GM19438 (cell line): ENCODE measurements at regions not wholly inside any gene's neighbourhood (a gene's known extent, or its start where the extent isn't known, plus 50 kb on each side); places are given as distances from the start of the nearest gene placed in this dataset.

Experiments
- ATAC-seq: cut with Tn5 transposase; IDR thresholded peaks from one replicate; pipeline ENCODE4 v1.9.1; 2021; ENCODE audit warnings: low read depth; ENCODE audit not compliant: unreplicated experiment

DNA sequence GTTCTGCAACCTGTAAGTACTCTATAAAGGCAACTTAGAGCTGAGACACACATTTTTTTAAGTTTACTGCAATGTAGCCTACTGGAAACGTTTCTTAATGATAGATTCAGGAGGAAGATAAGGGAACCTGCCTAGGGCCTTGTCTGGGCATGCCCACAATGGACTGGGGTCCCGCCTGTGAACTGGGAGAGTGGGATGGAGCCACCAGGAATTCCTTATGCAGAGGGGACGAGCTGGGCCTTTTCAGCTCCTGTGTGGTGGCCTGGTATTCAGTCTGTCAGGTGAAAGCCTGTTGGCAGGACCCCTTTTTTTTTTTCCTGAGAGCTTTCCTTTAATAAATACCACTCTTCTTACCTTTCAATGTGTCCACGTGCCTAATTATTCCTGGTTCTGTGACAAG is 384.4 kb upstream of the ZWINT start:
- no peak for ATAC-seq

DNA sequence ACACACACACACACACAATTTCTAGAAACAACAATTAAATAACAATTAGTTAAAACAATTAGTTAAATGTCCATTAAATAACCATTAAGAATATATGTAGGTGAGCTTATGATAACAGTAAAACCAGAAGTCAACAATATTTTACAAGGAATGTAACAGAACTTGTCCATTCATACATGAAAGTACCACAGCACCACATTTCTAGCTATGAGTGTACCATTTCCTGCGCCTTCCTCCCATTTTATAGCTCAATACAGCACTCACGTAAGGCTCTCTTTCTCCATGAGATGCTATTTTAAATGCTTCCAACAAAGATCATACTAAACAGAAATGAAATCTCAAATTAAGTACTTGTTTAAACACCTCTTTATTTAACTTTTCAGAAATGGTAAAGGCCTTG is 367.3 kb upstream of the ZWINT start:
- peak; percentile 58 for ATAC-seq

GRCh38 chr10:56722912-56723311 is 361.9 kb upstream of the ZWINT start:
- ATAC-seq: no peak

- no peak for ATAC-seq
These were observed 354.2 kb upstream of the ZWINT start for GRCh38 chr10:56715262-56715661.

- no peak for ATAC-seq
These were observed 337.4 kb upstream of the ZWINT start for GRCh38 chr10:56698506-56698905.

DNA sequence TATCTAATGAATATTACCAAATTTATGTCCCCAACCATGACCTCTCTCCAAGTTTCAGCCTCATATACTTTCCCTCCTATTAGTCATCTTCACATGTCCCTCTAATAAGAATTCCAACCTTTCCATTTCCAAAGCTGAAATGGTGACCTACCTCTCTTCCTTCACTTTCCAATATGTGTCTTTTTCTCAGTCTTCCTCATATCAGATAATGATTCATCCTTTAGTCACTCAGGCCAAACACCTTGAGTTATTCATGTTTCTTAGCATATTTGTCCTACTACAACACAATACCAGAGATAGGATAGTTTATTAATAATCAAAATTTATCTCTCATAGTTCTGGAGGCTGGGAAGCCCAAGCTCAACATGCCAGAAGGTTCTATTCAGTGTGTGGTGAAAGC is 318.5 kb upstream of the ZWINT start:
- no peak for ATAC-seq

- ATAC-seq: peak; percentile 96
These were observed 301.8 kb upstream of the ZWINT start for GRCh38 chr10:56662765-56663447.

GRCh38 chr10:56653289-56653688 is 292.2 kb upstream of the ZWINT start:
- ATAC-seq: no peak

- ATAC-seq: no peak
These were observed 285.5 kb upstream of the ZWINT start for GRCh38 chr10:56646329-56647111.

- peak; percentile 99 for ATAC-seq
These were observed 272.9 kb upstream of the ZWINT start for GRCh38 chr10:56633876-56634452.

- no peak for ATAC-seq
These were observed 271.5 kb upstream of the ZWINT start for GRCh38 chr10:56632537-56632936.

DNA sequence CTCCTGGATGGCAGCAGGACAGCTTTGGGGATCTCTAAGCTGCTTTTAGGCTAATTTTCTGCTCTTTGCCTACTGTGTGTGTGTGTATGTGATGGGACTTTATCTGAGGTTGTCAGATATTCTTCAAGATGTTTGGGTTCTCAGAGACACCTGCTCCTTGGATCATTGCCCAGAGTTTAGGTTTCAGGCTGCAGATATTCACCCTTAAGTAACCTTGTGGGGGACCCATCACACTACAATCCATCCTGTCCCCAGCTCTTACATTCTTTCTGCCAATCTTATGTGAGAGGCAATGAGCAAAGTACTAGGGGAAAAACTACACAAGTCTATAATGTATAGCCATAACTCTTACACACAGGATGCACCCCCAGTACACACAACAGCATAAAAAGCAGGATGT is 263.0 kb upstream of the ZWINT start:
- ATAC-seq: peak; percentile 82

GRCh38 chr10:56623064-56623463 is 262.0 kb upstream of the ZWINT start:
- ATAC-seq: no peak

DNA sequence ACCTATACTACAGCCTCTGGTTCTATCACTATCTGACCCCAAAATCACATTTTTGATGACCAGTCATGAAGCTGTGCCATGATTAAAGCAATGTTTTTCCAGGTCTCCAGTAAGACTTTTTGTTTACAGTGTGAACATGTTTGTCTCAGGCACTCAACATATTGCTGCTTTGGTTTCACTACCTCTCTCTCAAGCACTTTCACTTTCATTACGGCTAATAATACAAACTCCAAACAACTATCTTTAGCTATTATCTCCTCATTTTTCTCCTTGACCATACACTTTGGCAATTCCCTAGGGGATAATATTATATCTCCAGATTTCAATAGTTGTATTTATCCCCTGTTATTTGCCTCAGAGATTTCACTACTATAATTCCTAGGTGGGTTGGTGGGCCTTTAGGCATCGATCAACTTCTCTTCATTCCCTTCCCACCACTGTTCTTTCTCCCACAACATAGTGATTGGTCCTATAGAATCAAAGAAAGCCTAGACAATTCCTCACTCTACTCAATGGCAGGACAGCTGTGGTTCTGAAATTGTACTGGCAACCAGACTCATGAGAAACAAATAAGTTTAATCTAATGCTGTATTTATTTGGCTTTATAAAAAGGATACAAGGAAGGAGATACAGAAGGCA is 261.4 kb upstream of the ZWINT start:
- peak; percentile 56 for ATAC-seq

DNA sequence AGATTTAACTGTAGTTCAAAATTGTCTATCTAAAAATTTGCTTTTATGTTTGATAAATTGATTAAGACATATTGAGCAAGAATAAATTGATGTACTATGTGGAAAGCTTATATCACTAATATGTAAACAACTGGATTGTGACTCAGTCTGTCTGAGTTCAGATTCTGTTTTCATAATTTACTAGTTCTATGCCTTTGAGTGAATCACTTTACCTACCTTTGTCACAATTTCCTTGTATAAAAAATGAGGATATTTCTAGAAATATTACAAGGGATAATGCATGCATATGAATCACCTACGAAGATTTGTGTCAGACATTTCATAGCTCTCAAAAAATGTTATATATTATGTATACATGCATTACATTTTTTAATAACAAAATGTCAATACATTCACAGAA is 245.1 kb upstream of the ZWINT start:
- ATAC-seq: no peak

GRCh38 chr10:56605051-56605450 is 244.0 kb upstream of the ZWINT start:
- no peak for ATAC-seq

DNA sequence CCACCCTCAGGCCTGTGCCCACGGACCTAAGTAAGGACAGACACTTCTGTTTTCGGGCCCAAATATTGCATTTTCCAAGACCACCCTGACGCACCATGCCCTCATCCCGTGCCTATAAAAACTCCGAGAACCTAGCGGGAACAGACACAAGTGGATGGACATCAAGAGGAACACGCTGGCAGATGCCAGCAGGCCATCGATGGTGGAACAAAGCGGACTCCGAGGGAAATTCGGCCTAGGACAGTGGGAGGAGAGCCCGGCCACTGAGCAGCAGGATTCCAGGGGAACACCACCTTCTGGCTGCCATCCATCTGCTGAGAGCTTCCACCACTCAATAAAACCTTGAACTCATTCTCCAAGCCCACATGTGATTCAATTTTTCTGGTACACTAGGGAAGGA is 243.6 kb upstream of the ZWINT start:
- ATAC-seq: no peak

- ATAC-seq: no peak
These were observed 238.1 kb upstream of the ZWINT start for GRCh38 chr10:56599201-56599600.

DNA sequence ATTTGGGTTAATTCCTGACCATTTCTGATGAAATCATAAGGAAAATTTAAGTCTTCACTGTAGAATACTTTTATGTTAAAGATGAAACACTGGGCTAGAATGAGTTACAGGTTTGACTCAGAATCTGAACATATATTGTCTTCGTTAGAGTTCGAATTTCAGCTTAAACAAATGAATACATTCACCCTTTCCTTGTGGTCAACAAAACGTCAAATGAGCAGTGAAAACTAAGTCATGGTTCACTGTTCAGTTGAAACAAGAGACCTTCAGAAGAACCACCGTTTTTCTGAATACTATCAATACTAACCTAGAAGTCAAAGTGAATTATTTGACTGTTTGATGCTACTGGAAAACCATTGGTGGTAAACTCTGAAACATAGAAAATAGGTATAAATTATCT is 235.2 kb upstream of the ZWINT start:
- peak; percentile 54 for ATAC-seq

DNA sequence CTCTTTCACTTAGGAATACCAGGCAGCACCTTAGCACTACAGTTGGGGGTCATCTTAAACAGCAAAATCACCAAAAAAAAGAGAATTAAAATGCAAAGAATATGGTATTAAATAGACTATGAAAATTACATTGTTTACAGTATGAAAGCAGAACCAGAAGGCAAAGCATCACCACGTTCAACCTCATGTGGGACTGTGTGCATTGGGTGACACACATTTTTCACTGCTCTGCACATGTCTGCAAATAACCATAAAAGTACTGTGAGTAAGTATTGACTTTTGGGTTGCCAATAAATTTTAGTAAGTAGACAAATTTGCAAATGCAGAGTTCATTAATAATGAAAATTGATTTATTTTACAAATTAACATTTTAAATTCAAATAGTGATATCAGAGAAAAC is 232.1 kb upstream of the ZWINT start:
- ATAC-seq: no peak

DNA sequence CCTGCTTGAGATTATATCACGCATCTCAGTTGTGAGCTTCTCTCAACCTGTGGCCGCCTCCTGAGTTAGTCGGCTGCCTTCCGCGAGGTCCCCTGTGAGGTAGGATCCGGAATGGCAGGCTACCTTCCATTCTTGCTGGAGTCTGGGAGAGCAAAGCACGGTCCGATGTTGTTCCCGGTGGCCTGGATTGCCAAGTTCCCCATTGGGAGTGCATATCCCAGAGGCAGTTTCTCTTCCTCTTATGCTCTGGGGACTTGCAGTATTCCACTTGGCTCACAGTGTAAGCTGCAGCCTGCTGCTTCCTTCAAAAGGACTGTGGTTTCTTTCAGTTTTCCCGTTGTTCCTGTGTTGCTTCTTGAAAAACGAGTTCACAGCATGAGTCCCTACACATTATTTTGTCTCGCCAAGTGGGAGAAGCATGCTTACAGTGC is 225.4 kb upstream of the ZWINT start:
- no peak for ATAC-seq
